HepG2 (cell line): ENCODE measurements at regions not wholly inside any gene's neighbourhood (a gene's known extent, or its start where the extent isn't known, plus 50 kb on each side); places are given as distances from the start of the nearest gene placed in this dataset.

Source experiments
- CTCF ChIP-seq: sonication (generic); formaldehyde crosslinking; IDR thresholded peaks from 2 replicates; pipeline ENCODE4 v1.5.0; 2020; ENCODE audit warnings: mild to moderate bottlenecking, missing genetic modification reagents, moderate library complexity
- FOXK2 ChIP-seq: fragments of 450-650 bp; IDR thresholded peaks from 2 replicates; pipeline ENCODE4 v1.6.1; 2016
- RFX3 ChIP-seq: IDR thresholded peaks from 2 replicates; pipeline ENCODE4 v1.6.1; 2016; ENCODE audit warnings: missing biosample characterization, missing genetic modification reagents
- TFDP2 ChIP-seq: sonication (generic); formaldehyde crosslinking; IDR thresholded peaks from 2 replicates; pipeline ENCODE4 v1.4.0; 2020; ENCODE audit warnings: missing genetic modification reagents

- TF ChIP-seq CTCF (CRISPR knock-in tag), result no peak
- TF ChIP-seq TFDP2, result no peak
- no peak for TF ChIP-seq FOXK2
- TF ChIP-seq RFX3 (CRISPR knock-in tag), result no peak
Observed at GRCh38 chr5:89452081-89452480, 569.1 kb upstream of the MEF2C start.
